Activated naive CD8-positive, alpha-beta T cell treated with anti-CD3 and anti-CD28 coated beads, Interleukin-2, amount 50 U/mL, for 16 hours (primary cell): ENCODE measurements at regions not wholly inside any gene's neighbourhood (a gene's known extent, or its start where the extent isn't known, plus 50 kb on each side); places are given as distances from the start of the nearest gene placed in this dataset.
"Not testable (repeated sequence)": the region's sequence is repeated elsewhere in the genome, so short reads cannot be mapped to it uniquely, and the experiment has no call there.

ENCODE experiments used
- DNase-seq: peaks from one replicate; pipeline ENCODE4 v3.0.0-alpha.2; 2020; ENCODE audit warnings: low read depth, low spot score

GRCh38 chr18:46179306-46179705 is 75.1 kb downstream of the HAUS1 start:
- no peak for DNase-seq

- DNase-seq: no peak
These were observed 78.6 kb downstream of the HAUS1 start for GRCh38 chr18:46182633-46183358.

GRCh38 chr18:46184296-46184695 is 80.1 kb downstream of the HAUS1 start:
- DNase-seq: not testable (repeated sequence)

- no peak for DNase-seq
These were observed 80.5 kb downstream of the HAUS1 start for GRCh38 chr18:46184727-46185126.

- no peak for DNase-seq
These were observed 86.5 kb downstream of the HAUS1 start for GRCh38 chr18:46190667-46191066.

GRCh38 chr18:46196627-46197243 is 92.5 kb downstream of the HAUS1 start:
- no peak for DNase-seq

- DNase-seq: no peak
These were observed 95.4 kb downstream of the HAUS1 start for GRCh38 chr18:46199515-46200147.

GRCh38 chr18:46200178-46201055 is 96.2 kb downstream of the HAUS1 start:
- DNase-seq: not testable (repeated sequence)

GRCh38 chr18:46204143-46204542 is 100.0 kb downstream of the HAUS1 start:
- DNase-seq: no peak

GRCh38 chr18:46207985-46208384 is 103.8 kb downstream of the HAUS1 start:
- DNase-seq: no peak

- DNase-seq: no peak
These were observed 105.0 kb downstream of the HAUS1 start for GRCh38 chr18:46209161-46209560.

- no peak for DNase-seq
These were observed 107.6 kb downstream of the HAUS1 start for GRCh38 chr18:46211816-46212215.

- no peak for DNase-seq
These were observed 108.2 kb downstream of the HAUS1 start for GRCh38 chr18:46212398-46212797.

GRCh38 chr18:46213295-46213694 is 109.1 kb downstream of the HAUS1 start:
- no peak for DNase-seq

- DNase-seq: no peak
These were observed 110.2 kb downstream of the HAUS1 start for GRCh38 chr18:46214435-46214834.

- no peak for DNase-seq
These were observed 111.9 kb downstream of the HAUS1 start for GRCh38 chr18:46215902-46216723.

- DNase-seq: no peak
These were observed 115.9 kb downstream of the HAUS1 start for GRCh38 chr18:46220116-46220515.

GRCh38 chr18:46222093-46222492 is 117.9 kb downstream of the HAUS1 start:
- DNase-seq: no peak

- DNase-seq: no peak
These were observed 118.7 kb downstream of the HAUS1 start for GRCh38 chr18:46222710-46223360.

- no peak for DNase-seq
These were observed 120.1 kb downstream of the HAUS1 start for GRCh38 chr18:46224181-46224775.
